H9 (cell line): ENCODE measurements at regions not wholly inside any gene's neighbourhood (a gene's known extent, or its start where the extent isn't known, plus 50 kb on each side); places are given as distances from the start of the nearest gene placed in this dataset.

Experiments used
- DNase-seq: peaks from one replicate; pipeline ENCODE4 v3.0.0-alpha.2; 2017
- H2AFZ ChIP-seq: one replicate; pipeline ENCODE4 v1.6.1; 2013; ENCODE audit warnings: mild to moderate bottlenecking, low read length, control low read depth, moderate library complexity
- H2AK5ac ChIP-seq: 2 replicates; pipeline ENCODE4 v1.6.1; 2013; ENCODE audit warnings: low read length, control low read depth, mixed read lengths; ENCODE audit not compliant: insufficient read length
- H2BK120ac ChIP-seq: one replicate; pipeline ENCODE4 v1.6.1; 2013; ENCODE audit warnings: low read depth, mild to moderate bottlenecking, low read length, control low read depth, inconsistent platforms; ENCODE audit not compliant: poor library complexity, severe bottlenecking
- H2BK12ac ChIP-seq: 2 replicates; pipeline ENCODE4 v1.6.1; 2013; ENCODE audit warnings: low read length, control low read depth, mixed read lengths, low read depth; ENCODE audit not compliant: insufficient read length
- H2BK15ac ChIP-seq: 2 replicates; pipeline ENCODE4 v1.6.1; 2013; ENCODE audit warnings: low read depth, low read length, control low read depth
- H2BK20ac ChIP-seq: one replicate; pipeline ENCODE4 v1.6.1; 2013; ENCODE audit warnings: low read depth, mild to moderate bottlenecking, low read length, control low read depth, inconsistent platforms; ENCODE audit not compliant: poor library complexity, severe bottlenecking
- H2BK5ac ChIP-seq: 2 replicates; pipeline ENCODE4 v1.6.1; 2013; ENCODE audit warnings: low read length, control low read depth, mixed read lengths; ENCODE audit not compliant: insufficient read length
- H3K14ac ChIP-seq: 2 replicates; pipeline ENCODE4 v1.6.1; 2013; ENCODE audit warnings: low read length, control low read depth; ENCODE audit not compliant: insufficient read depth
- H3K18ac ChIP-seq: 2 replicates; pipeline ENCODE4 v1.6.1; 2013; ENCODE audit warnings: low read depth, mild to moderate bottlenecking, mixed read lengths, low read length, control low read depth; ENCODE audit not compliant: insufficient read length
- H3K23ac ChIP-seq: 2 replicates; pipeline ENCODE4 v1.6.1; 2013; ENCODE audit warnings: low read length, control low read depth, mixed read lengths, low read depth; ENCODE audit not compliant: insufficient read length
- H3K23me2 ChIP-seq: 2 replicates; pipeline ENCODE4 v1.6.1; 2013; ENCODE audit warnings: low read depth, mild to moderate bottlenecking, mixed read lengths, low read length, control low read depth; ENCODE audit not compliant: insufficient read length, poor library complexity, severe bottlenecking
- H3K27ac ChIP-seq: 2 replicates; pipeline ENCODE4 v1.5.1; 2013; ENCODE audit warnings: low read length, control low read depth, mixed read lengths, low read depth; ENCODE audit not compliant: insufficient read length
- H3K27me3 ChIP-seq: 2 replicates; pipeline ENCODE4 v1.6.1; 2013; ENCODE audit warnings: low read length, control low read depth, inconsistent platforms; ENCODE audit not compliant: insufficient read depth
- H3K4ac ChIP-seq: 2 replicates; pipeline ENCODE4 v1.6.1; 2013; ENCODE audit warnings: low read depth, mild to moderate bottlenecking, control low read depth, inconsistent platforms, low read length, moderate library complexity
- H3K4me1 ChIP-seq: 2 replicates; pipeline ENCODE4 v1.6.1; 2013; ENCODE audit warnings: low read length, control low read depth, inconsistent platforms; ENCODE audit not compliant: insufficient read depth
- H3K4me2 ChIP-seq: 2 replicates; pipeline ENCODE4 v1.6.1; 2013; ENCODE audit warnings: low read length, control low read depth, mixed read lengths; ENCODE audit not compliant: insufficient read length, insufficient read depth
- H3K56ac ChIP-seq: 2 replicates; pipeline ENCODE4 v1.6.1; 2013; ENCODE audit warnings: low read depth, mild to moderate bottlenecking, mixed read lengths, low read length, control low read depth; ENCODE audit not compliant: insufficient read length
- H3K79me1 ChIP-seq: 2 replicates; pipeline ENCODE4 v1.6.1; 2013; ENCODE audit warnings: low read depth, mild to moderate bottlenecking, moderate library complexity, low read length, control low read depth, inconsistent platforms; ENCODE audit not compliant: insufficient read depth, poor library complexity, severe bottlenecking
- H3K79me2 ChIP-seq: 2 replicates; pipeline ENCODE4 v1.6.1; 2013; ENCODE audit warnings: low read length, control low read depth, inconsistent platforms; ENCODE audit not compliant: insufficient read depth
- H3K9ac ChIP-seq: 2 replicates; pipeline ENCODE4 v1.6.1; 2013; ENCODE audit warnings: low read length, control low read depth, mixed read lengths; ENCODE audit not compliant: insufficient read length; ENCODE audit errors: extremely low read depth
- H3K9me3 ChIP-seq: one replicate; pipeline ENCODE4 v1.6.1; 2013; ENCODE audit warnings: low read depth, low read length, inconsistent platforms; ENCODE audit not compliant: control insufficient read depth
- H3T11ph ChIP-seq: one replicate; pipeline ENCODE4 v1.6.1; 2013; ENCODE audit warnings: mild to moderate bottlenecking, low read length, control low read depth, inconsistent platforms
- H4K20me1 ChIP-seq: one replicate; pipeline ENCODE4 v1.6.1; 2013; ENCODE audit not compliant: control insufficient read depth, insufficient read length, insufficient read depth
- H4K5ac ChIP-seq: 2 replicates; pipeline ENCODE4 v1.6.1; 2013; ENCODE audit warnings: low read depth, mild to moderate bottlenecking, mixed read lengths, low read length, control low read depth; ENCODE audit not compliant: insufficient read length
- H4K8ac ChIP-seq: replicated peaks from 2 replicates; pipeline ENCODE4 v1.6.1; 2013; ENCODE audit warnings: low read length, control low read depth, mixed read lengths, low read depth; ENCODE audit not compliant: insufficient read length
- H4K91ac ChIP-seq: 2 replicates; pipeline ENCODE4 v1.6.1; 2013; ENCODE audit warnings: low read depth, mild to moderate bottlenecking, moderate library complexity, mixed read lengths, low read length, control low read depth; ENCODE audit not compliant: insufficient read length
- H3K27ac Mint-ChIP-seq, 3 experiments: 2 replicates in 2 of 3; 3 replicates in 1 of 3; pipeline ENCODE4 v1.8.0; 2020 to 2021; ENCODE audit warnings: mixed read lengths in 3 of 3, mild to moderate bottlenecking in 1 of 3, moderate library complexity in 1 of 3
- H3K27me3 Mint-ChIP-seq: 2 replicates; pipeline ENCODE4 v1.8.0; 2021; ENCODE audit warnings: low read depth, mild to moderate bottlenecking, moderate library complexity, mixed read lengths
- H3K36me3 Mint-ChIP-seq, 3 experiments: 2 replicates in 2 of 3; 3 replicates in 1 of 3; pipeline ENCODE4 v1.8.0; 2020 to 2021; ENCODE audit warnings: low read depth in 3 of 3, mixed read lengths in 3 of 3; ENCODE audit not compliant: insufficient read depth in 1 of 3
- H3K4me1 Mint-ChIP-seq, 2 experiments: 2 replicates each; pipeline ENCODE4 v1.8.0; 2020; ENCODE audit warnings: mixed read lengths in 2 of 2
- H3K4me3 Mint-ChIP-seq, 2 experiments: 2 replicates in 1 of 2; 3 replicates in 1 of 2; pipeline ENCODE4 v1.8.0; 2020 to 2021; ENCODE audit warnings: mild to moderate bottlenecking in 2 of 2, mixed read lengths in 2 of 2, moderate library complexity in 1 of 2
- H3K9me3 Mint-ChIP-seq, 2 experiments: 2 replicates in 1 of 2; 3 replicates in 1 of 2; pipeline ENCODE4 v1.8.0; 2020; ENCODE audit warnings: mild to moderate bottlenecking in 2 of 2, mixed read lengths in 2 of 2, moderate library complexity in 1 of 2
- WGBS: extraction: QIAGEN DNeasy Blood & Tissue Kit; methylation state at CpG from one replicate; pipeline ENCODE4 v1.1.7; 2013; ENCODE audit warnings: missing lambda C conversion rate, low lambda C conversion rate, mixed read lengths; ENCODE audit not compliant: insufficient read length; ENCODE audit errors: extremely low coverage; 5-methylcytosine and 5-hydroxymethylcytosine counted together
- TF ChIP-seq, protein P1 (sequence below): fragments of 200-600 bp; sonication (generic); conservative IDR thresholded peaks from 3 replicates; pipeline ENCODE4 v1.8.0; 2021; ENCODE audit warnings: antibody characterized with exemption, mild to moderate bottlenecking

- H3K18ac ChIP-seq, result no peak overlapping the region
- no peak overlapping the region for H4K5ac ChIP-seq
- no peak overlapping the region for H3K23ac ChIP-seq
- no peak overlapping the region for H3K27ac Mint-ChIP-seq
- no peak overlapping the region for H3K4ac ChIP-seq
- no peak overlapping the region for H2BK120ac ChIP-seq
- no peak overlapping the region for H2BK5ac ChIP-seq
- H3K27me3 Mint-ChIP-seq, result no peaks in the 10 kb centered on the region
- no peaks in the 10 kb centered on the region for H3K79me2 ChIP-seq
- no peak overlapping the region for H3K56ac ChIP-seq
- TF ChIP-seq, protein P1, sequence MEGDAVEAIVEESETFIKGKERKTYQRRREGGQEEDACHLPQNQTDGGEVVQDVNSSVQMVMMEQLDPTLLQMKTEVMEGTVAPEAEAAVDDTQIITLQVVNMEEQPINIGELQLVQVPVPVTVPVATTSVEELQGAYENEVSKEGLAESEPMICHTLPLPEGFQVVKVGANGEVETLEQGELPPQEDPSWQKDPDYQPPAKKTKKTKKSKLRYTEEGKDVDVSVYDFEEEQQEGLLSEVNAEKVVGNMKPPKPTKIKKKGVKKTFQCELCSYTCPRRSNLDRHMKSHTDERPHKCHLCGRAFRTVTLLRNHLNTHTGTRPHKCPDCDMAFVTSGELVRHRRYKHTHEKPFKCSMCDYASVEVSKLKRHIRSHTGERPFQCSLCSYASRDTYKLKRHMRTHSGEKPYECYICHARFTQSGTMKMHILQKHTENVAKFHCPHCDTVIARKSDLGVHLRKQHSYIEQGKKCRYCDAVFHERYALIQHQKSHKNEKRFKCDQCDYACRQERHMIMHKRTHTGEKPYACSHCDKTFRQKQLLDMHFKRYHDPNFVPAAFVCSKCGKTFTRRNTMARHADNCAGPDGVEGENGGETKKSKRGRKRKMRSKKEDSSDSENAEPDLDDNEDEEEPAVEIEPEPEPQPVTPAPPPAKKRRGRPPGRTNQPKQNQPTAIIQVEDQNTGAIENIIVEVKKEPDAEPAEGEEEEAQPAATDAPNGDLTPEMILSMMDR, result no peak
- no peak overlapping the region for H2AFZ ChIP-seq
- no peaks in the 10 kb centered on the region for H3K79me1 ChIP-seq
- H3K4me1 ChIP-seq, result no peaks in the 10 kb centered on the region
- no peaks in the 10 kb centered on the region for H3K23me2 ChIP-seq
- no peak for DNase-seq
- no peaks in the 10 kb centered on the region for H3K27me3 ChIP-seq
- no peaks in the 10 kb centered on the region for H3K4me1 Mint-ChIP-seq
- H3K27ac ChIP-seq, result no peak overlapping the region
- H2BK20ac ChIP-seq, result no peak overlapping the region
- H3K9ac ChIP-seq, result no peak overlapping the region
- H3K4me3 Mint-ChIP-seq, result no peak overlapping the region
- no peak overlapping the region for H3K4me2 ChIP-seq
- peaks cover 29 to 31% of the 10 kb centered on the region in 2 experiments for H3K9me3 Mint-ChIP-seq
- peaks cover 6% of the 10 kb centered on the region for H3K9me3 ChIP-seq
- no peak overlapping the region for H2BK12ac ChIP-seq
- no peak overlapping the region for H2AK5ac ChIP-seq
- no peak overlapping the region for H3T11ph ChIP-seq
- peaks cover 4 to 39% (median 8%) of the 10 kb centered on the region in 3 experiments for H3K36me3 Mint-ChIP-seq
- no peak overlapping the region for H3K14ac ChIP-seq
- WGBS, result no CpG with 5 or more reads among the region's 2 CpGs
- H4K8ac ChIP-seq, result no peak overlapping the region
- H4K20me1 ChIP-seq, result no peaks in the 10 kb centered on the region
- no peak overlapping the region for H2BK15ac ChIP-seq
- no peak overlapping the region for H4K91ac ChIP-seq
These were observed 1223.7 kb upstream of the EYS start for GRCh38 chr6:66930559-66931290.
